HG02973 (cell line): ENCODE measurements at regions not wholly inside any gene's neighbourhood (a gene's known extent, or its start where the extent isn't known, plus 50 kb on each side); places are given as distances from the start of the nearest gene placed in this dataset.
"Not testable (repeated sequence)": the region's sequence is repeated elsewhere in the genome, so short reads cannot be mapped to it uniquely, and the experiment has no call there.

Source experiments
- ATAC-seq: cut with Tn5 transposase; IDR thresholded peaks from one replicate; pipeline ENCODE4 v1.9.1; 2021; ENCODE audit warnings: moderate library complexity; ENCODE audit not compliant: unreplicated experiment

DNA sequence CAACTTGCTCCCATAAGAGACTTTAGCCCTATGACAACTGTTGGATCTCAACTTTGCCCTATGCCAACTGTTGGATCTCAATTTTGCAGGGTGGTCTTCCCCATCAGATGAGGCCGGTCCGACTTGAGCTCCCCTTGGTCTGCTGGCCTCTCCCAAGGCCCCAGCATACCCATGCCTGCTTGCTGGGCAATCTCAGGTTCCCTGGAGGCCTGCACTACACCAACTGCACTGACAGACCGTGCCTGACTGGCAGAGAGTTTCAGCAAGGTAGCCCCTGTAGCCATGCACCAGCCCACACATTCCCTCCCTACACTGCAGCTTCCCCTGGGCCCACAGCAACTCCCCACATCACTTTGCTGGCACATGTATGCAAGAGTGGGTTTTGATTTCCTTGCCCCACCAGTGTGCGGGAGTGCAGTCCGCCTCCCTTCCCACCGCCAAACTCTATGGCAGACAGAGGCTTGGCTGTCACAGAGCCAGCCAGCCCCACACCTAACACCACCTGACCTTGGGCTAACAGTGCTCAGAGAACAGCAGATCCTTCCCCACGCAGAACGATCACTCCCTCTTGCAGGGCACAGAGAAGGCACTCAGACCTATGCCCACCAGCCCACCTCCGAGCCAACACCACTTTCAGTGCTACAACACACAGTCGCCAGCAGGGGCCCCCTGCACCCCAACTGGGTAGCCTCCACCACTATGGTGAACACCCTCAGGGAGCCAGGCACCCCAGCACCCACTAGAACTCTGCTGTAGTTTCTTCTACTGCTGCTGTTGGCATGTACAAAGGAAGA is 279.9 kb upstream of the COX7C start:
- no peak for ATAC-seq

DNA sequence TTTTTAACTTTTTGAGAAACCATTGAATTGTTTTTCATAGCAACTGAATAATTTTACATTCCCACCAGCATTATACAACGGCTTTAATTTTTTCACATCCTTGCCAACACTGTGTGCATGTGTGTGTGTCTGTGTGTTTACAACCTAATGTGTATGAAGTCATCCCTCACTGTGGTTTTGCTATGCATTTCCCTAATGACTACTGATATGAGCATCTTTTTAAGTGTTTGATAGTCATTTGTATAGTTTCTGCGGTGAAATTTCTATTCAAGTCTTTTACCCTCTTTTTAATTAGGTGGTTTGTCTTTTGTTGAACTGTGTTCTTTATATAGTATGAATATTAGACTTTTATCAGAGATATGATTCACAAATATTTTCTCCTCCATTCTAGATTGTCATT is 263.1 kb upstream of the COX7C start:
- ATAC-seq, result no peak

DNA sequence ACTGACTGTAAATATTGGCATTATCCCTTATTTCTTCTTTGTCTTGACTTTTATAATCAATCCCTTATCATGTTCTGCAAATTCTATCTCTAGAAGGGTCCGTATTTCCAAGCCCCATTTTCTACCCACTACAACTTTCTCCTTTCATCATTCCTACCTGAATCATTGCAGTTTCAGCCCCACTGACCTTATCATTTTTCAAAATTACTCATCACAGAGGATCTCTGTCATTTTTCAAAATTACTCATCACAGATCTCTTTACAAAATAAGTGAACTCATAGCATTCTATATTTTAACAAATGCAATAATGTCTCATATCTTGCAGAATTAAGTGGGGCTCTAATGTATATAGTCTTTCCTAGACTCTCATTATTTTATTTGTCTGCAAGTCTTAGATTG is 256.9 kb upstream of the COX7C start:
- ATAC-seq, result no peak

DNA sequence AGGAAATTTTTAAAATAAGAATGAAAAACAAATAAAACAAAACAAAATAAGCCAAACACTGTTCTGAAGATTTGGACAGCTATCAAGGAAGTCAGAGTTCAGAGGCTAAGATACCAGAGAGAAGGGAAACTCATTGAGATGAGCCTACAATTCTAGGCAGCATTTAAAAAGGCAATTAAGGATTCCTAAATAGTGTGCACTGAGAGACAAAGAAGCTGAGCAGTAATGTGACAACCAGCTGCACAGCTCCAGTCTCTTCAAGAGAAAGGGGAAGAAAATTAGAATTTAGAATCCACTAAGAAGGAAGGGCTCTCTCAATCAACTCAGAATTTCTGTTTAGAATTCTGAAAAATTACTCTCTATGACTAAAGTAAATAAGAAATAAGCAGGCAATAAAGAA is 246.7 kb upstream of the COX7C start:
- no peak for ATAC-seq

DNA sequence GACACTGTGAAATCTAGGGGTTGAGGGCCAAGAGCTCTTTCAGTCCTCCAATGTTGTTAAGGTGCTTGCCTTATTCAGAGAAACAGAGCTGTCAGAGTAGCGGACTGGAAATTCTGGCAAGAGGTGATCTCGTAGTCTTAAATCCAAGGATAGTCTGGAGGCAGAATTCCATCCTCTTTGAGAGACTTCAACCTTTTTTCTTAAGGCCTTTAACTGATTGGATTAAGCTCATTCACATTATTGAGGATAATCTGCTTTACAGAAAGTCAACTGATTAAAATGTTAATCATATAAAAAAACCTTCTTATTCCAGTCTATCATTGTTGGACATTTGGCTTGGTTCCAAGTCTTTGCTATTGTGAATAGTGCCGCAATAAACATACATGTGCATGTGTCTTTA is 243.1 kb upstream of the COX7C start:
- ATAC-seq, result no peak

DNA sequence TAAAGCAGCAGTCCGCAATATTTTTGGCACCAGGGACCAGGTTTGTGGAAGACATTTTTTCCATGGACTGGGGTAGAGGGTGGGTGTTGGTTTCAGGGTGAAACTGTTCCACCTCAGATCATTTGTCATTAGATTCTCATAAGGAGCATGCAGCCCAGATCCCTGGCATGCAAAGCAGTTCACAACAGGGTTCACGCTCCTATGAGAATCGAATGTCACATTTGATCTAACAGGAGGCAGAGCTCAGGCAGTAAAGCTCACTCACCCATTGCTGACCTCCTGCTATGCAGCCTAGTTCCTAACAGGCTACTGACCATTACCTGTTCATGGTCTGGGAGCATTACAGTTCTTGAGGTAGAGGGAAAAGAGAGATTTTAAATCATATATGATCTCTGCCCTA is 241.5 kb upstream of the COX7C start:
- ATAC-seq, result no peak

DNA sequence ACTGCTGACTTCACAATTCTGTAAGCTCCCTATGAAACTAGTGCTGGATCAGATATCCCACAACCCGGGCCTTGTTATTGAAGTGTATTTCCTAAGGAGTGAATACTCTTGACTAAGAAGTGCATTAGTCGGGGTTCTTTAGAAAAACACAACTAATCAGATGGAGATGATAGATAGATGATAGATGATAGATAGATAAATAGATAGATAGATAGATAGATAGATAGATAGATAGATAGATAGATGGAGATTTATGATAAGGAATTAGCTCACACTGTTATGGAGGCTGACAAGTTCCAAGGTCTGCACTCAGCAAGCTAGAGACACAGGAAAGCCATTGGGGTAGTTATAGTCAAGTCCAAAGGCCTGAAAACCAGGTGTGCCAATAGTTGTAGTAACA is 214.6 kb upstream of the COX7C start:
- no peak for ATAC-seq

DNA sequence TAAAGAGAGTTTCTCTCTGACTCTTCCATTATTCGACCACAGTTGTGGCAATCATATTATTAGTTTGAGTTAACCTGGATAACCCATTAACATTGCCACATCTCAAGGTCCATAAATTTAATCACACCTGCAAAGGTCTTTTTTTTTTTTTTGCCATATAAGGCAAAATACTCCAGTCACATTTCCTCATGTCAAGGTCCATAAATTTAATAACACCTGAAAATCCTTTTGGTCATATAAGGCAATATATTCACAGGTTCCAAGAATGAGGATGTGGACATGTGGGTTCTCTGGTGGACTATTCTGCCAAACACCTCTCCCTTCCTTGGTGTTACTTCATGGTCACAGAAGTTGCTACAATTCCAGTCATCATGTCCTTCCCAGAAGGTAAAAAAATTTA is 213.5 kb upstream of the COX7C start:
- no peak for ATAC-seq

DNA sequence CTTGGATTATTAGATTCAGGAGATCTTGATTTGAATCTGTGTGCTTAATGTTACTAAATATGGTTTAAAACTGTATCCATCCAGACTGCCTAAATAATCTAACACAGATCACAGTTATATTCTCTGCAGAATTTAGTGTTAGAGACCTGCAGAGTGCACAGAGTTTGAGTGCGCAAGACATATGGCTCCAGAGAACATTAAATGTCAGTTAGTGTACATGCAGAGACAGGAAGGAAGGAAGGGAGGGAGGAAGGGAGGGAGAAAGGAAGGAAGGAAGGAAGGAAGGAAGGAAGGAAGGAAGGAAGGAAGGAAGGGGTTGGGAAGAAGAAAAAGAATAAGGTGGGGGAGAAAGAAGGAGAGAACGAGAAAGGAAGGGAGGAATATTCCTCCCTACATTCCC is 210.0 kb upstream of the COX7C start:
- no peak for ATAC-seq

DNA sequence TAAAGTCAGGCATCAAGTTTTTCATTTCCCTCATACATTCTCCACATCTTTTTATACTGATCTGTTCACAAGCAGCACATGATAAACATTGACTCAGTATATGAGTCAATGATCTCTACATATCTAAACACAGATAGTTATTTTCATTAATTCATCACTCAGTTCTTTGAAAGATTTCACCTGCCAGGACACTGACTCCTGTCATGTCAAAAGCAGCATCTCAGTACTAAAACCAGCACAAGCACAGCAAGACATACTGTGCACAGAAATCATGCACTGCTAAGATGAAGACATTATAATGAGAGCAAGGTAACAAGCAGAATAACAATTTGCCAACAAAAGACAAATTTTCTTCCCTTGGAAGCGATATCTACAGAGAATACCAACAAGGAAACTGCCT is 206.1 kb upstream of the COX7C start:
- no peak for ATAC-seq

DNA sequence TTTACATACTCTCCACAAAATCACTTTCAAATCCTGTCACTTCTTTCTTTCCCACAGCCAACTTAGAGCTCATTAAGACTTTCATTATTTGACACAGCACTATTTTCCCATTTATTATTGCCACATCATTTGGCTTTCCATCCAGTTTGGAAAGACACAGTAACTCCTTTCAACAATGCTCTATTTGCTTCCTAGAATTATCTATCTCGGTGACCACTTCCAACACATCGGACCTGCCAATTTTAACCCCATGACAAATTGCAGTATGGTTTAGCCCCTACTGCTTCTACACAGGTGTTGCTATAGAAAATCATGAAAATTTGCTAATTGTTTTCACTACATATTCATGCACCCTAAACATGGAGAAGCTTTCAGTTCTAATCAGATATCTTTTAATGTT is 190.6 kb upstream of the COX7C start:
- no peak for ATAC-seq

DNA sequence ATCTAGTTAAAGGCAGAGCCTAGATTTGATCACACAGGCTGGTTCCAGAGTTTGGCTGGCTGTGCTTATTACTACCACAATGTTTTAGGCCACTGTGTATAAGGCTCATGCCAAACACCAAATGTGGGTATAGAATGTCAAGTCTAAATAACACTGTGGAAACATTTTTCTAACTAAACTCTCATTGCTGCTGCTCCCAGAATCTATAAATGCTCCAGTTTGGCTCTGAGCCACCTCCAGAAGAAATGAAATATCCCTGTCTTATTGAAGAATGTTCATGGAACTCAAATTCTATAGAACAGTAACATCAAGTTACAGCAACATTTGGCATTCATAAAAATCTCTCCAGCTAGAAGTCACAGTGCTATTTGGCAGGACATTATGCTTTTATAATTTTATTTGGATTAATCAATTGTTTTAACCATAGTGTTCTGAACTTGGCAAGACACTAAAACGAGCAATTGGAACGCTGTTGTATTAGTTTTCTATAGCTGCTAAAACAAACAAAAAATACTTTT is 178.1 kb upstream of the COX7C start:
- no peak for ATAC-seq

DNA sequence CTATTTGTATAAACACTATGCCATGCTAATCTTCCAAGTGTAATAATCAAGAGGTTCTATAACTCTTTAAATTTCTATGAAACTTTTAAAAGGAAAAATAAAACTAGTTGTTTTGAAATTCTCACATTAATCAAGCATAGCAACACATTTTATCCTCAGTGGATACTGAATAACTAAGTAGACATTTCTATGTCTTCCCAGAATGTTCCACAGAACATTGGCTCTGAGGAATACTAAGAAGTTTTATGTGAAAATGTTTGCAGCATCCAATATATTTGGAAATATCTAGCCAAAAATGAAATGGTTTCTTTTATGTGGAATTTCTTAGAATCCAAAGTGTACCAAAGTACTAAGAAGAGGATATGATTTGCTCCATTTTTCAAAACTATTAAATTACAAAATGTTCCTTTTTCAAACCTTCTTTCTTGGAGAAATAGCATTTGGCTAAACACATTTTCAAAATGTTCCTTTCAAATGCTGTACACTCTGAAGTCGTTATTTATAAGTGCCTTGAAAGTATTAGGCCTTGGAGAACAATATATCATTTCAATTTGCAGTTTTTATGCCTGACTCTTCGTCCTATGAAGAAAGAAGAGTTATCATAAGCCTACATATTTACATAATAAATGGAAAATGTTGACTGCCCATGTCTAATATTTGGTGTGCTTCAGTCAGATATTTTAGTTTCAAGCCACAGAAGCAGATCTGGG is 175.6 kb upstream of the COX7C start:
- no peak for ATAC-seq

DNA sequence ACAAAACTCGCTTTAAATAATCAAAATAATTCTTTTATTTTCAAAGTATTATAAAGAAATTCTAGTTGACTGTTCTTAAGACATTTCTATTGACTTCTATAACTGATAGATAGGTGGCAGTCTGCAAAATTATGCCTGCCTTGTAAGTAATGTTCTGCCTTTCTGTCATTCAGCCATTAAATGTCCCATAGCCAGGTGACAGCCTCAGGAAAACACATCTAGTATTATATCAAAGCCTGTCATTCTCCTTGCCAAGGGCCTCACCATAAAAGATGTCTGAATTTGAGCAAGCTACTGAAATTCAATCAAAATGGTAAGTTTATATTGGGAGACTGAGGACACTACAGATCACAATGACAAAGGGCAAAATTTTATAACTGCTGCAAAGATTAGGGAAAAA is 170.4 kb upstream of the COX7C start:
- ATAC-seq, result no peak

DNA sequence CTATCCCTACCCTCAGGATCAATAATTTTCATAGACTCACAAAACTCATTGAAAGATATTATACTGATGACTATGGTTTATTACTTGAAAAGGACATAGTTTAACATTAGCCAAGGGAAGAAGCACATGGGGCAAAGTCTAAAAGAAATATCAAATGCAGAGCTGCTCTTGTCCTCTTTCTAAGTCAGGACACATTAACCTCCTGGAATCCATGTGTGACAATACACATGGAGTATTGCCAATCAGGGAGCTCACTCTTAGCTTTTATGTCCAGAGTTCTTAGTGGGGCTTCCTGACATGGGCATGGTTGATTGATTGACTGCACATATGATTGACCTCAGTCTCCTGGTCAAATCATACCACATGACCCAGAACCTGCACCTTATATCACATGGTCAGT is 165.5 kb upstream of the COX7C start:
- ATAC-seq, result no peak

DNA sequence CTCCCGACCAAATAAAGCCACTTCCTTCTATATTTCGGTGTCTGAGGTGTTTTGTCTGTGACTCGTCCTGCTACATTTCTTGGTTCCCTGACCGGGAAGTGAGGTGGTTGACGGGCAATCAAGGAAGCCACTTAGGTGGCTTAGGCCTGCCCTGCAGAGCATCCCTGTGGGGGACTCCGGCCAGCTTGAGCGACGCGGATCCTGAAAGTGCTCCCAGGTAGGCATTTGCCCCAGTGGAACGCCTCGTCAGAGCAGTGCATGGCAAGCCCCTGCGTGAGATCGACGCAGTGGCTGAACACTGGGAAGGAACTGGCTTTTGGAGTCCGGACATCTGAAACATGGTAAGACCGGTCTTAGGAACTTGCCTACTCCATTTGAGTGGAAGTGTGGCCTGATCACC is 157.2 kb upstream of the COX7C start:
- ATAC-seq, result no peak

DNA sequence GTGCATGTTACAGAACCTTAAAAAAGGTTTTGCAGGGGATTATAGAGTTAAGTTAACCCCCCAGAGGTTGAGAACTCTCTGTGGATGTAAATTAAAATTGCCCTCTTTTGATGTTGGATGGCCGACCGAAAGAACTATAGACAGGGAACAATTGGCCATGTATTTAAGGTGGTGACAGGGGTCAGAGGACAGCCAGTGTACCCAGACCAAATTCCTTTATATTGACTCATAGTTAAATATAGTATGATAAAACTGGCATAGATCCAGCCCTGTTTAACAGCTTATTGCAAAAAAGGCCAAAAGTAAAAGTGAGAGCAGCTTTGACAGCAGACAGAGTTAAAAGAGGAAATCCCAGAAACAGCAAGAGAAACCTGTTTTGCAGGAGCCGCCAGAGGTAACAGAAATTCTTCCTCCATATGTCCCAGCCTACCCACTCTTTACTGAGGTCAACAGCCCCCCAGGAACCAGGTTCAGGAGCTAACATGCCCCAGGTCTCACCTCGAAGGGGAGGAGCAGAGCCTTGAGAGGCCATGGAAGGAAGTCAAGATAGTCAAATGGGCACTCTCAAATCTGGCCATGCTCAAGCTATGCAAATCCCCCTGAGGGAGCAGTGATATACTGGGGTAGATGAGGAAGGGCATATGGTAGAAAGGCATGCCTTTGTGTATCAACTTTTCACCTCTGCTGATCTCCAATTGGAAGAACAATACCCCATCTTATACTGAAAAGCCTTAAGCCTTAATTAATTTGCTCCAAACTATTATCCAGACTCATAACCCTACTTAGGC is 156.4 kb upstream of the COX7C start:
- no peak for ATAC-seq

DNA sequence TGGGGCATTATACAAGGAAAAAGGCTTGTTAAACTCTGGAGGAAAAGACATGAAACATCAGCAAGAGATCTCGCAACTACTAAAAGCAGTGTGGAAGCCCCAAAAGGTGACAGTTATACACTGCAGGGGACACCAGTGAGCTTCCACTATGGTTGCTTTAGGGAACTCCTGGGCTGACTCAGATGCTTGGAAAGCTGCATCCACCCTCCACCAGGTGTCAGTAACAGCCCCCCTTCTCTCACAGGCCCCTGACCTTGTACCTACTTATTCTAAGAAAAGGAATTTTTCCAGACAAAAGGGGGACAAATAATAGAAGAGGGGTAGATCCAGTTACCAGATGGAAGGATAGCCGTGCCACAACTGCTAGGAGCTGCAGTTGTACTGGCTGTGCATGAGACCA is 154.4 kb upstream of the COX7C start:
- no peak for ATAC-seq

DNA sequence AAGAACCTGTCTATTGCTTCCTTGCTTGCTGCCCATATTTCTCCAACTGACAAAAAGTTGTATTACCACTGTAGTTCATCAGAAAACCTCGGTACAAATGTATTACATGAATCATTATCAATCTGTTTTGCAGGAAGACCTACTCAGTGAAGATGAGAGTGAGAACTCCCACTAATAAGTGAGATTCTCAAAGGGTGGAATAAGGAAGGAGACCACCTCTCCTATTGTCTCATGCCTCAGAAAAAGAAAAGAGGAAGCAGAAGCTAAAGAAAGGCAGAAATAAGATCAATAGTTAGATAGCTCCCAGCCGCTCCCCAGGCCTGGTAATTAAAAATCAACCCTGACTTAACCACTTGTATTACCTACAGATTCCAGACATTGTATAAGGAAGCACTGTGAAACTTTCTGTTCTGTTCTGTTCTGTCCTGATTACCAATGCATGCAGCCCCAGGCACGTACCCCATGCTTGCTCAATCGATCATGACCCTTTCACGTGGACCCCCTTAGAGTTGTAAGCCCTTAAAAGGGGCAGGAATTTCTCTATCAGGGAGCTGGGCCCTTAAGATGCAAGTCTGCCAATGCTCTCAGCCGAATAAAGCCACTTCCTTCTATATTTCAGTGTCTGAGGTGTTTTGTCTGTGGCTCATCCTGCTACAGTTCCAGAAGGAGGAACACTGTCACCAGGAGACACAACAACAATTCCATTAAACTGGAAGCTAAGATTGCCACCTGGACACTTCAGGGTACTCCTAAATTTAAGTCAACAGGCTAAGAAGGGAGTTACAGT is 152.5 kb upstream of the COX7C start:
- no peak for ATAC-seq

DNA sequence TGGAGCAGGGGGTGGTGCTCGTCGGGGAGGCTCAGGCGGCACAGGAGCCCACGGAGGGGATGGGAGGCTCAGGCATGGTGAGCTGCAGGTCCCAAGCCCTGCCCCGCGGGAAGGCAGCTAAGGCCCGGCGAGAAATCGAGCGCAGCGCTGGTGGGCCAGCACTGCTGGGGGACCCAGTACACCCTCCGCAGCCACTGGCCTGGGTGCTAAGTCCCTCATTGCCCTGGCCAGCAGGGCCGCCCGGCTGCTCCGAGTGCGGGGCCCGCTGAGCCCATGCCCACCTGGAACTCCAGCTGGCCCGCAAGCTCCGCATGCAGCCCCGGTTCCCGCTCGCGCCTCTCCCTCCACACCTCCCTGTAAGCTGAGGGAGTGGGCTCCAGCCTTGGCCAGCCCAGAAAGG is 151.0 kb upstream of the COX7C start:
- ATAC-seq, result not testable (repeated sequence)

DNA sequence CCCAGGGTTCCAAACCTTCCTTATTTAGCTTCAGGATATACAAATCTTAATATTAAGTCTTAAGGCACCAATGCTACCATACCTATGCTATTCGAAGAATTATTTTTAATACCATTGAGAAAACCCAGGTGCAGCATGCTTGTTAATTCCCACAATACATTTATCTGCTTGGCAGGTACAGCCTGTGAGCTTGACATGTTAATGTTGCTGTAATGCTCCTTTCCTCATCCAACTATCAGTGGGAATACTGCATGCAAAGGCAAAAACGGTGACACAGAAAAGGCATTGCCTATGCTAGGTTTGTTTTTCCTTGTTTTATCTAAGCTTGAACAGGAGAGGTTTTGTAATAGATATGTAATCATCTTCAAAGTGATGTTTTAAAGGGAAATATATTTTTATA is 135.7 kb upstream of the COX7C start:
- no peak for ATAC-seq
